Stimulated activated CD4-positive, alpha-beta T cell treated with anti-CD3 and anti-CD28 coated beads, Interleukin-2, amount 100 ng/mL, for 4 hours (primary cell): ENCODE measurements at regions not wholly inside any gene's neighbourhood (a gene's known extent, or its start where the extent isn't known, plus 50 kb on each side); places are given as distances from the start of the nearest gene placed in this dataset.

Source experiments
- DNase-seq: peaks from one replicate; pipeline ENCODE4 v3.0.0-alpha.2; 2020; ENCODE audit warnings: low read depth

GRCh38 chr1:244220410-244220809 lies 169.3 kb downstream of the ZBTB18 start:
- DNase-seq = no peak

GRCh38 chr1:244221991-244222390 lies 170.9 kb downstream of the ZBTB18 start:
- DNase-seq = no peak

GRCh38 chr1:244224487-244225430 lies 173.7 kb downstream of the ZBTB18 start:
- no peak for DNase-seq

GRCh38 chr1:244226435-244226834 lies 175.4 kb downstream of the ZBTB18 start:
- no peak for DNase-seq

- no peak for DNase-seq
Measured at GRCh38 chr1:244230470-244230869, 179.4 kb downstream of the ZBTB18 start.

GRCh38 chr1:244231193-244231571 lies 180.1 kb downstream of the ZBTB18 start:
- no peak for DNase-seq

GRCh38 chr1:244231572-244232315 lies 180.7 kb downstream of the ZBTB18 start:
- no peak for DNase-seq

- no peak for DNase-seq
Measured at GRCh38 chr1:244234009-244234643, 183.0 kb downstream of the ZBTB18 start.

- no peak for DNase-seq
Measured at GRCh38 chr1:244235157-244235556, 184.1 kb downstream of the ZBTB18 start.

- DNase-seq = no peak
Measured at GRCh38 chr1:244236101-244236500, 185.0 kb downstream of the ZBTB18 start.

GRCh38 chr1:244236721-244237120 lies 185.6 kb downstream of the ZBTB18 start:
- no peak for DNase-seq

GRCh38 chr1:244237445-244237844 lies 186.4 kb downstream of the ZBTB18 start:
- no peak for DNase-seq

- DNase-seq = no peak
Measured at GRCh38 chr1:244239261-244239770, 188.2 kb downstream of the ZBTB18 start.

- no peak for DNase-seq
Measured at GRCh38 chr1:244241438-244241837, 190.4 kb downstream of the ZBTB18 start.

GRCh38 chr1:244242446-244242845 lies 191.4 kb downstream of the ZBTB18 start:
- no peak for DNase-seq

- DNase-seq = no peak
Measured at GRCh38 chr1:244246334-244246733, 195.3 kb downstream of the ZBTB18 start.

GRCh38 chr1:244248426-244248825 lies 197.3 kb downstream of the ZBTB18 start:
- no peak for DNase-seq

GRCh38 chr1:244252211-244252610 lies 199.5 kb downstream of the ADSS2 start:
- DNase-seq = no peak

GRCh38 chr1:244254467-244254866 lies 197.2 kb downstream of the ADSS2 start:
- DNase-seq = no peak

- DNase-seq = no peak
Measured at GRCh38 chr1:244255426-244255965, 196.2 kb downstream of the ADSS2 start.

GRCh38 chr1:244256086-244256676 lies 195.5 kb downstream of the ADSS2 start:
- DNase-seq = no peak

- no peak for DNase-seq
Measured at GRCh38 chr1:244264163-244264562, 187.5 kb downstream of the ADSS2 start.
